Activated T-helper 1 cell treated with anti-CD3 and anti-CD28 coated beads, Interleukin-12 subunit alpha, Interleukin-12 subunit beta, Interleukin-2, Interleukin-4 antibody, amounts not matched to agents 30 ng/mL and 10 ng/mL and 1 ng/mL, durations not matched to agents 14 hours and 24 hours and 36 hours (primary cell): ENCODE measurements at regions not wholly inside any gene's neighbourhood (a gene's known extent, or its start where the extent isn't known, plus 50 kb on each side); places are given as distances from the start of the nearest gene placed in this dataset.

Experiments used
- DNase-seq: peaks from one replicate; pipeline ENCODE4 v3.0.0; 2021; ENCODE audit warnings: low spot score
- H3K27ac Mint-ChIP-seq: one replicate; pipeline ENCODE4 v1.8.0; 2021; ENCODE audit warnings: mild to moderate bottlenecking, mixed read lengths
- H3K27me3 Mint-ChIP-seq: one replicate; pipeline ENCODE4 v1.8.0; 2022; ENCODE audit warnings: mild to moderate bottlenecking, moderate library complexity, mixed read lengths; ENCODE audit not compliant: insufficient read depth
- H3K36me3 Mint-ChIP-seq: one replicate; pipeline ENCODE4 v1.8.0; 2021; ENCODE audit warnings: low read depth, mixed read lengths
- H3K4me1 Mint-ChIP-seq: one replicate; pipeline ENCODE4 v1.8.0; 2021; ENCODE audit warnings: low read depth, mixed read lengths
- H3K4me3 Mint-ChIP-seq: one replicate; pipeline ENCODE4 v1.8.0; 2021; ENCODE audit warnings: mild to moderate bottlenecking, moderate library complexity, mixed read lengths
- H3K9me3 Mint-ChIP-seq: one replicate; pipeline ENCODE4 v1.8.0; 2021; ENCODE audit warnings: mixed read lengths
- intact Hi-C: fragments of 100-400 bp; cut with micrococcal nuclease; formaldehyde crosslinking; loops from one replicate; pipeline ENCODE4 v1.15.1; 2024

- no peak for DNase-seq
- H3K27ac Mint-ChIP-seq = no peak overlapping the region
- intact Hi-C loops = no loop called here
- H3K27me3 Mint-ChIP-seq = no peaks in the 10 kb centered on the region
- no peak overlapping the region for H3K4me3 Mint-ChIP-seq
- no peaks in the 10 kb centered on the region for H3K36me3 Mint-ChIP-seq
- H3K9me3 Mint-ChIP-seq = peaks cover 21% of the 10 kb centered on the region
- H3K4me1 Mint-ChIP-seq = no peaks in the 10 kb centered on the region
Observed at GRCh38 chr4:30330894-30331652, 389.1 kb upstream of the PCDH7 start.

GRCh38 chr4:30341731-30342130 is 378.4 kb upstream of the PCDH7 start:
- intact Hi-C loops = no loop called here
- DNase-seq = no peak
- no peaks in the 10 kb centered on the region for H3K4me1 Mint-ChIP-seq
- H3K27ac Mint-ChIP-seq = no peak overlapping the region
- H3K9me3 Mint-ChIP-seq = peaks cover 10% of the 10 kb centered on the region
- no peaks in the 10 kb centered on the region for H3K27me3 Mint-ChIP-seq
- no peak overlapping the region for H3K4me3 Mint-ChIP-seq
- no peaks in the 10 kb centered on the region for H3K36me3 Mint-ChIP-seq

- no peaks in the 10 kb centered on the region for H3K27me3 Mint-ChIP-seq
- no peak overlapping the region for H3K4me3 Mint-ChIP-seq
- H3K27ac Mint-ChIP-seq = no peak overlapping the region
- DNase-seq = no peak
- H3K4me1 Mint-ChIP-seq = no peaks in the 10 kb centered on the region
- H3K9me3 Mint-ChIP-seq = peaks cover 40% of the 10 kb centered on the region
- intact Hi-C loops = no loop called here
- no peaks in the 10 kb centered on the region for H3K36me3 Mint-ChIP-seq
Observed at GRCh38 chr4:30350288-30350687, 369.9 kb upstream of the PCDH7 start.

GRCh38 chr4:30354605-30355004 is 365.6 kb upstream of the PCDH7 start:
- no peaks in the 10 kb centered on the region for H3K27me3 Mint-ChIP-seq
- intact Hi-C loops = no loop called here
- H3K36me3 Mint-ChIP-seq = no peaks in the 10 kb centered on the region
- no peak for DNase-seq
- H3K9me3 Mint-ChIP-seq = peaks cover 24% of the 10 kb centered on the region
- no peak overlapping the region for H3K27ac Mint-ChIP-seq
- H3K4me1 Mint-ChIP-seq = no peaks in the 10 kb centered on the region
- H3K4me3 Mint-ChIP-seq = no peak overlapping the region

GRCh38 chr4:30362436-30362835 is 357.7 kb upstream of the PCDH7 start:
- no peak overlapping the region for H3K27ac Mint-ChIP-seq
- intact Hi-C loops = no loop called here
- H3K4me3 Mint-ChIP-seq = no peak overlapping the region
- no peak for DNase-seq
- H3K36me3 Mint-ChIP-seq = no peaks in the 10 kb centered on the region
- H3K9me3 Mint-ChIP-seq = peaks cover 10% of the 10 kb centered on the region
- no peaks in the 10 kb centered on the region for H3K27me3 Mint-ChIP-seq
- H3K4me1 Mint-ChIP-seq = no peaks in the 10 kb centered on the region

GRCh38 chr4:30370105-30370504 is 350.1 kb upstream of the PCDH7 start:
- H3K27ac Mint-ChIP-seq = no peak overlapping the region
- DNase-seq = no peak
- no peaks in the 10 kb centered on the region for H3K36me3 Mint-ChIP-seq
- intact Hi-C loops = no loop called here
- H3K9me3 Mint-ChIP-seq = peaks cover 4% of the 10 kb centered on the region
- H3K4me1 Mint-ChIP-seq = no peaks in the 10 kb centered on the region
- no peaks in the 10 kb centered on the region for H3K27me3 Mint-ChIP-seq
- H3K4me3 Mint-ChIP-seq = no peak overlapping the region

- H3K4me1 Mint-ChIP-seq = no peaks in the 10 kb centered on the region
- no peak for DNase-seq
- no peak overlapping the region for H3K4me3 Mint-ChIP-seq
- peaks cover 7% of the 10 kb centered on the region for H3K9me3 Mint-ChIP-seq
- no peaks in the 10 kb centered on the region for H3K36me3 Mint-ChIP-seq
- intact Hi-C loops = no loop called here
- H3K27me3 Mint-ChIP-seq = no peaks in the 10 kb centered on the region
- no peak overlapping the region for H3K27ac Mint-ChIP-seq
Observed at GRCh38 chr4:30380404-30380998, 339.7 kb upstream of the PCDH7 start.

GRCh38 chr4:30385650-30386049 is 334.5 kb upstream of the PCDH7 start:
- no peak overlapping the region for H3K27ac Mint-ChIP-seq
- DNase-seq = no peak
- H3K27me3 Mint-ChIP-seq = no peaks in the 10 kb centered on the region
- H3K9me3 Mint-ChIP-seq = peaks cover under 1% of the 10 kb centered on the region
- H3K36me3 Mint-ChIP-seq = no peaks in the 10 kb centered on the region
- H3K4me1 Mint-ChIP-seq = no peaks in the 10 kb centered on the region
- H3K4me3 Mint-ChIP-seq = no peak overlapping the region
- intact Hi-C loops = no loop called here

GRCh38 chr4:30386266-30386895 is 333.8 kb upstream of the PCDH7 start:
- no peak overlapping the region for H3K27ac Mint-ChIP-seq
- H3K9me3 Mint-ChIP-seq = peaks cover 8% of the 10 kb centered on the region
- H3K4me1 Mint-ChIP-seq = no peaks in the 10 kb centered on the region
- no peak overlapping the region for H3K4me3 Mint-ChIP-seq
- no peaks in the 10 kb centered on the region for H3K36me3 Mint-ChIP-seq
- intact Hi-C loops = no loop called here
- H3K27me3 Mint-ChIP-seq = no peaks in the 10 kb centered on the region
- no peak for DNase-seq

GRCh38 chr4:30395902-30396301 is 324.3 kb upstream of the PCDH7 start:
- Mint-ChIP-seq H3K27me3 (no peaks in the 10 kb centered on the region), H3K36me3 (no peaks in the 10 kb centered on the region), H3K27ac (no peak overlapping the region), H3K4me1 (no peaks in the 10 kb centered on the region), H3K9me3 (peaks cover 37% of the 10 kb centered on the region), H3K4me3 (no peak overlapping the region)
- intact Hi-C loops = no loop called here
- DNase-seq = no peak

- Mint-ChIP-seq H3K4me1 (no peaks in the 10 kb centered on the region), H3K27me3 (no peaks in the 10 kb centered on the region), H3K9me3 (peaks cover 31% of the 10 kb centered on the region), H3K4me3 (no peak overlapping the region), H3K27ac (no peak overlapping the region), H3K36me3 (no peaks in the 10 kb centered on the region)
- intact Hi-C loops = no loop called here
- no peak for DNase-seq
Observed at GRCh38 chr4:30396772-30397475, 323.2 kb upstream of the PCDH7 start.

GRCh38 chr4:30399476-30399875 is 320.7 kb upstream of the PCDH7 start:
- Mint-ChIP-seq H3K4me3 (no peak overlapping the region), H3K27me3 (no peaks in the 10 kb centered on the region), H3K27ac (no peak overlapping the region), H3K36me3 (no peaks in the 10 kb centered on the region), H3K9me3 (peaks cover 19% of the 10 kb centered on the region), H3K4me1 (no peaks in the 10 kb centered on the region)
- DNase-seq = no peak
- intact Hi-C loops = no loop called here

- no peak for DNase-seq
- Mint-ChIP-seq H3K27me3 (no peaks in the 10 kb centered on the region), H3K9me3 (peaks cover 15% of the 10 kb centered on the region), H3K36me3 (no peaks in the 10 kb centered on the region), H3K4me1 (no peaks in the 10 kb centered on the region), H3K27ac (no peak overlapping the region), H3K4me3 (no peak overlapping the region)
- intact Hi-C loops = no loop called here
Observed at GRCh38 chr4:30402276-30402675, 317.9 kb upstream of the PCDH7 start.
